Esophagus muscularis mucosa (tissue), 4 donors: ENCODE measurements at regions not wholly inside any gene's neighbourhood (a gene's known extent, or its start where the extent isn't known, plus 50 kb on each side); places are given as distances from the start of the nearest gene placed in this dataset.

Experiments used
- CTCF ChIP-seq, 3 experiments: fragments of 200-600 bp in 2 of 3; fragments of 450-650 bp in 1 of 3; sonication (generic) in 2 of 3; IDR thresholded peaks; one replicate each; pipeline ENCODE4 v1.5.1; 2017 to 2019; ENCODE audit warnings: antibody characterized with exemption in 3 of 3, mild to moderate bottlenecking in 2 of 3, moderate library complexity in 1 of 3
- EP300 ChIP-seq: sonication (generic); formaldehyde crosslinking; IDR thresholded peaks from one replicate; pipeline ENCODE4 v1.6.1; 2017; ENCODE audit warnings: antibody characterized with exemption
- POLR2A ChIP-seq: fragments of 450-650 bp; IDR thresholded peaks from one replicate; pipeline ENCODE4 v1.6.1; 2017; ENCODE audit warnings: antibody characterized with exemption, moderate library complexity, mild to moderate bottlenecking, low read depth
- POLR2AphosphoS5 ChIP-seq, 2 donors: sonication (generic); formaldehyde crosslinking; IDR thresholded peaks; one replicate each; pipeline ENCODE4 v1.6.1; 2017; ENCODE audit warnings: antibody characterized with exemption in 2 of 2

- TF ChIP-seq POLR2A (no peak), CTCF (IDR thresholded peaks at IDR 0.05) (no peak), EP300 (no peak), POLR2AphosphoS5 (IDR thresholded peaks at IDR 0.05) (no peak)
These were observed 210.3 kb downstream of the AMY1C start for GRCh38 chr1:103960045-103960444.
